Lung microvascular endothelial cell (primary cell): ENCODE measurements at regions not wholly inside any gene's neighbourhood (a gene's known extent, or its start where the extent isn't known, plus 50 kb on each side); places are given as distances from the start of the nearest gene placed in this dataset.
A peak's percentile ranks its signal among the peaks of the same experiment; 100 is the strongest.
"Not testable (repeated sequence)": the region's sequence is repeated elsewhere in the genome, so short reads cannot be mapped to it uniquely, and the experiment has no call there.

Experiments used
- DNase-seq, 2 donors: peaks; one replicate each; pipeline versions ENCODE4 v3.0.0 to v3.0.0-alpha.2; 2010; ENCODE audit warnings: low read depth in 2 of 2

DNA sequence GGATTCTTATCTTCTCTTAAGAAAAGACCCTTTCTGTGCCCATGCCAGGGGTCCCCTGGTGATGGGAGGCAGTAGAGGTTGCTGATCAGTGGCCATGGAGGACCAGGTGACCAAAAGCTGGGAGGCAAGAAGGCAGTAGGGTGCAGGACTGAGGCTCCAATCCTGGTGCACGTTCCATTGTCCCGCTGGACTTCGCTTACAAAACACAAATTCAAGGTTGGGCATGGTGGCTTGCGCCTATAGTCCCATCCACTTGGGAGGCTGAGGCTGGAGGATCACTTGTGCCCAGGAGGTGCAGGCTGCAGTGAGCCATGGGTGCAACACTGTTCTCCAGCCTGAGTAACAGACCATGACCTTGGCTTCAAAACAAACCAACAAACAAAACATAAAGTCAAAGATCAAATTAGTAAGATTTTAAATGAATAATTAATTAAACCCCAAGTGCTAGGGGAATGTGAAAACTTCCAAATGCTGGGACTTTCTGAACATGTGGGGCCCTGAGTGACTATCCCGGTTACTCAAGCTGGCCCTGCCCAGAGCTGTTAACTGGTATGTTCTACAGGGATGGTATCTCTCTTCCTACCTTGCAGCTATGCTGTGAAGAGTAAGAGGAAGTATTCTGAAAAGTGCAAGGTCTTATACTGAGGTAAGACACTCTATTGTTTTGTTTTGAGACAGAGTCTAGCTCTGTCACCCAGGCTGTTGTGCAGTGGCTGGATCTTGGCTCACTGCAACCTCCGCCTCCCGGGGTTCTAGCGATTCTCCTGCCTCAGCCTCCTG lies 97.6 kb downstream of the LYZL2 start:
- no peak for DNase-seq

DNA sequence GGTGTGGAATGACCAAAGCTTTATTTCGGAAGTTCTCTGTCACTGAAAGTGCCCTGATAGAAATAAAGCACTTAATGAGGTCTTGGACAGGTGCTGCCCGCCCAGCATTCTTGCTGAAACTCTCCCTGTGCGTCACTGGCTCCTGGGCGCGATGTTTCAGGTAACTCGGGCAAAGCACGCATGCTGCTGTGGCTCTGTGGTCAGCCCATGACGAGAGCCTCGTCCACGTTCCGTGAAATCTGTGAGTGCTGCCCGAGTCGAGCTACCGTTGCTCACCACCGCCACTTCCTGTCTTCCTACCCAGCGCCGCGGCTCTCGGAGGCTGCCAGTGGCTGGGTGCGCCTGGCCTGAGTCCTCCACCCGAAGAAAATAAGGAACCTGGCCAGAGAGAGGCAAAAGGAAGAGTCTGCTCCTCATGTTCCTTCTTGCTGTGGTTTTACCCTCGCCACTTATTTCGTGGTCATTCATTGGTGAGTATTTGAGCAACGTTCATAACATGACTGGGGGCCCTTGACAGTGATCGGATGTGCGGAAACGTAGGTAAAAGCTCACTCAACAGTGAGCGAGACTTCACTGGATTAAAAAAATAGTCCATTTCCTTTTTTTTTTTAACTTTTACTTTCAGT lies 95.5 kb downstream of the MAP3K8 start:
- DNase-seq: peak in 1 of 2 donors; percentile 5

DNA sequence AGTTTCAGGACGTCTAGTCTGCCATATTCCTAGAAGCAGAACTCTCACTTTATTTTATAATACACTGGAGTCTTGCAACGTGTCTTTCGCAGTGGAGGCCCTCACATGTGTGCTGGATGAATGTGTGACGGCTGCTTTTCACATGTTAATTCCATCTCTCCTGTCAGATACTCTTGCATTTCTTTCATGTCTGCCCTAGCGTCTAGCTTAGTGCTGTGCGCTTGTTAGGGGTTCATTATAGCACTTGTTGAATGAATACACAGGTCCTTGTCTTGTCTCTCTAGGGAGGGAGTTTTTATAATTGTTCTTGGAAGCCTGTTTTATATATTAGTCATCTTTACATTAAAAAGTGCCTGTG lies 94.4 kb downstream of the MAP3K8 start:
- DNase-seq: no peak

DNA sequence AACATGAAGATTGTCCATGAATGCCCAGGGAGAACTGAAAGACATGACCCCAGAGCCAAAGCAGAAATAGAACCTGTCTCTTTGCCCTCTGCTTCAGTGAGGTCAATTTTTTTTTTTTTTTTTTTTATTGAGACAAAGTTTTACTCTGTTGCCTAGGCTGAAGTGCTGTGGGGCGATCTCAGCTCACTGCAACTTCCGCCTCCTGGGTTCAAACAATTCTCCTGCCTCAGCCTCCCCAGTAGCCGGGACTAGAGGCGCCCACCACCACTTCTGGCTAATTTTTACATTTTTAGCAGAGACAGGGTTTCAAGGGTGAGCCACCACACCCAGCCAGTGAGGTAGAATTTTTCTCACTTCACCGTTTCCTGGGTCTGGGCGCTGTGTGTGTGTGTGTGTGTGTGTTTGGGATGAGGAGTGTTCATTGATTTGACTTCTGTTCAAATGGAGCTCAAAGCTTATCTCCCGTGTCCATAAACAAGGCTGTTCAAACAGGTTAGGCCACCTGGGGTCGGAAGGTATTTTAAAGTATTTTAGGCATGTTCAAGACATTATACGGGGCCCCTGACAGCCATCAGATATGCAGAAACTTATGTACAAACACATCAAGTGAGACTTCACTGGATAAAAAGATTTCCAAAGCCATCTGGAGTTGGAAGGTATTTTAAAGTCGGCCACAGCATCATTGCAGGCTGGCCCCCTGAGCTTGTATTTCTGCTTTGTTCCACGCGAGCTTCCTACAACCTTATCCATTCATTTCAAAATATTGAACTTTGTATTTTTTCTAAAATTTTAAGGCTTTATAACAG lies 93.8 kb downstream of the MAP3K8 start:
- no peak for DNase-seq

DNA sequence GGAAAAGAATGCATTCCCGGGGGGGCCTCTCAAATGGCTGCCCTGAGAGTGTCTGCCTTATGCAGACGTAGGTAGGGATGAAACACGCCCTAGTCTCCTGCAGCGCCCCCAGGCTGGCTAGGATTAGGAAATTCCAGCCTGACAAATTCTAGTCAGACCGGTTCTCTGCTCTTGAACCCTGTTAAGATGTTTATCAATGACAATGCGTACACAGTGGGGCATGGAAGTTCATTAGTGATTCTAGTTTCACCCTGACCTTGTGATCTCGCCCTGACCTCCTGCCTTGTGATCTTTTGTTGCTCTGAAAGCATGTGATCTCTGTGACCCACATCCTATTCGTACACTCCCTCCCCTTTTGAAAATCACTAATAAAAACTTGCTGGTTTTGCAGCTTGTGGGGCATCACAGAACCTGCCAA lies 88.7 kb downstream of the MAP3K8 start:
- not testable (repeated sequence) for DNase-seq

DNA sequence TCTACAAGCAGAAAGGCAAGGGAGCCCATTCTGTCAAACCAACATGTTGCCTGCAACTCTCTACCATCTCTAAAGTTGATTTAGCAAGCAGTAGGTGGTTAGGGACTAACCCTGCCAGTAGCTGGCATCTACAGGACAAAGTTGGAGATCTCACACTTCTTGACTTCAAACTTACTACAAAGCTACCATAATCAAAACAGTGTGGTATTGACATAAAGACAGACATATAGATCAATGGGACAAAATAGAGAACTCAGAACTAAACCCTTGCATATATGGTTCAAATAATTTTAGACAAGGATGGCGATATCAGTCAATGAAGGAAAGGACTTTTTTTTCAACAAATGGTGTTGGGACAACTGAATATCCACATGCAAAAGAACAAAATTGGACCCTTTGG lies 84.9 kb downstream of the MAP3K8 start:
- DNase-seq: no peak
